Thymus (tissue), 11 donors: ENCODE measurements at regions not wholly inside any gene's neighbourhood (a gene's known extent, or its start where the extent isn't known, plus 50 kb on each side); places are given as distances from the start of the nearest gene placed in this dataset.

ENCODE experiments used
- DNase-seq, 9 donors: peaks; one replicate each; pipeline ENCODE4 v3.0.0-alpha.2; 2013; ENCODE audit warnings: low spot score in 9 of 9, low read depth in 6 of 9, missing footprints in 1 of 9
- H3K27ac ChIP-seq, 2 donors: one replicate each; pipeline ENCODE4 v1.5.1; 2013; ENCODE audit warnings: control low read depth in 1 of 2, low read depth in 1 of 2, low read length in 1 of 2, mild to moderate bottlenecking in 1 of 2, moderate library complexity in 1 of 2
- H3K27me3 ChIP-seq, 2 donors: one replicate each; pipeline ENCODE4 v1.5.1; 2013; ENCODE audit warnings: low read length in 1 of 2; ENCODE audit not compliant: control insufficient read depth in 2 of 2, insufficient read depth in 1 of 2
- H3K36me3 ChIP-seq, 2 donors: one replicate each; pipeline ENCODE4 v1.5.1; 2013; ENCODE audit warnings: low read length in 1 of 2, mild to moderate bottlenecking in 1 of 2, moderate library complexity in 1 of 2; ENCODE audit not compliant: control insufficient read depth in 2 of 2, insufficient read depth in 2 of 2
- H3K4me1 ChIP-seq, 2 donors: one replicate each; pipeline ENCODE4 v1.5.1; 2013; ENCODE audit warnings: low read length in 2 of 2; ENCODE audit not compliant: control insufficient read depth in 2 of 2, insufficient read depth in 2 of 2
- H3K4me3 ChIP-seq, 2 donors: one replicate each; pipeline ENCODE4 v1.5.1; 2013; ENCODE audit warnings: low read length in 2 of 2, control low read depth in 1 of 2, mild to moderate bottlenecking in 1 of 2
- H3K9me3 ChIP-seq, 2 donors: one replicate each; pipeline ENCODE4 v1.5.1; 2013; ENCODE audit warnings: low read length in 1 of 2, mild to moderate bottlenecking in 1 of 2; ENCODE audit not compliant: control insufficient read depth in 2 of 2, insufficient read depth in 1 of 2
- WGBS: extraction: QIAGEN DNeasy Blood & Tissue Kit; methylation state at CpG from one replicate; pipeline ENCODE4 v1.1.7; 2013; 5-methylcytosine and 5-hydroxymethylcytosine counted together
- donor health status: healthy.

DNA sequence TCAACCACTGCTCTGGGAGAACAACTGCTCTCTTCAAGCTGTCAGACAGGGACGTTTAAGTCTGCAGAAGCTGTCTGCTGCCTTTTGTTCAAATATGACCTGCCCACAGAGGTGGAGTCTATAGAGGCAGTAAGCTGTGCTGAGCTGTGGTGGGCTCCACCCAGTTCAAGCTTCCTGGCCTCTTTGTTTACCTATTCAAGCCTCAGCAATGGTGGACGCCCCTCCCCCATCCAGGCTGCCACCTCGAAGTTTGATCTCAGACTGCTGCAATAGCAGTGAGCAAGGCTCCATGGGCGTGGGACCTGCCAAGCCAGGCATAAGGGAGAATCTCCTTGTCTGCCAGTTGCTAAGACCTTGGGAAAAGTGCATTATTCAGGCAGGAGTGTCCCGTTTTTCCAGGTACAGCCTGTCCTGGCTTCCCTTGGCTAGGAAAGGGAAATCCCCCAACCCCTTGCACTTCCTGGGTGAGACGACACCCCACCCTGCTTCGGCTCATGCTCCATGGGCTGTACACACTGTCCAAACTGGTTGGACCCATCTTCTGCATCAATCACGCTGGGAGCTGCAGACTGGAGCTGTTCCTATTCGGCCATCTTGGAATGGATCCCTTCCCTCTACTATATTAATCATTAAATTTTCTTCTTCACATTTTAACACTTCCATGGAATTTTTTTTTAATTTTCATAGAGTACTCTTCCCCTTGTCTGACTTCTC, 167.0 kb upstream of the UBE2E2 start:
- Histone ChIP-seq H3K27ac (peak overlapping the region in 1 of 2 donors; percentile 50), H3K4me3 (no peak overlapping the region), H3K9me3 (no peaks in the 10 kb centered on the region), H3K4me1 (peaks cover 0 to 8% of the 10 kb centered on the region in 2 donors), H3K27me3 (no peaks in the 10 kb centered on the region), H3K36me3 (no peaks in the 10 kb centered on the region)
- peak in 7 of 9 donors; percentile 9 to 59 (median 24) for DNase-seq
- 83% methylated on average over 9 of the region's 9 CpGs for WGBS

- 30% methylated on average over 4 of the region's 4 CpGs for WGBS
- DNase-seq: no peak
Measured at GRCh38 chr3:23036728-23037127, 166.4 kb upstream of the UBE2E2 start.

DNA sequence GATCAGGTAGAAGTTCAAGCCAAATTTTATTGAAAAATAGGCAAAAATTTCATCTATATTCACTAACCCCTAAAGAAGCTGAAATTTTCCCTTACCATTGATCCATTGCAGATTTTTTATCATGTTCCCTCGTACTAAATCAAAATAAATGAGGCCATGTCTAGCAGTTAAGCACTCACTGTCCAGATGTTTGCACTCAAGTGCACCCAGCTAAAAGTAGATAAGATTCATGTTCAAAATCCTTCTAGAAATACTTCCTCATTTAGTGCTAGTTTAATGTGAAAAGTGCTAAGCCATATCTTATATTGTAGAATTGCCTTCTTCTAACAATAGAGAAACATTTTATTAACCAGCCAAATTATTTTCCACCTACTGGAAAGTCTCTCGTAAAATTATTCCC, 164.7 kb upstream of the UBE2E2 start:
- Histone ChIP-seq H3K9me3 (no peaks in the 10 kb centered on the region), H3K27me3 (no peaks in the 10 kb centered on the region), H3K36me3 (no peaks in the 10 kb centered on the region), H3K4me1 (peaks cover 0 to 8% of the 10 kb centered on the region in 2 donors), H3K4me3 (no peak overlapping the region), H3K27ac (no peak overlapping the region)
- WGBS: 53% methylated on average over 2 of the region's 2 CpGs
- DNase-seq: no peak

More at GRCh38 chr3:23036728-23037127, 166.4 kb upstream of the UBE2E2 start:
- no peaks in the 10 kb centered on the region for H3K9me3 ChIP-seq
- no peak overlapping the region for H3K4me3 ChIP-seq
- no peaks in the 10 kb centered on the region for H3K36me3 ChIP-seq
- no peaks in the 10 kb centered on the region for H3K27me3 ChIP-seq
- peaks cover 0 to 8% of the 10 kb centered on the region in 2 donors for H3K4me1 ChIP-seq
- no peak overlapping the region for H3K27ac ChIP-seq

DNA sequence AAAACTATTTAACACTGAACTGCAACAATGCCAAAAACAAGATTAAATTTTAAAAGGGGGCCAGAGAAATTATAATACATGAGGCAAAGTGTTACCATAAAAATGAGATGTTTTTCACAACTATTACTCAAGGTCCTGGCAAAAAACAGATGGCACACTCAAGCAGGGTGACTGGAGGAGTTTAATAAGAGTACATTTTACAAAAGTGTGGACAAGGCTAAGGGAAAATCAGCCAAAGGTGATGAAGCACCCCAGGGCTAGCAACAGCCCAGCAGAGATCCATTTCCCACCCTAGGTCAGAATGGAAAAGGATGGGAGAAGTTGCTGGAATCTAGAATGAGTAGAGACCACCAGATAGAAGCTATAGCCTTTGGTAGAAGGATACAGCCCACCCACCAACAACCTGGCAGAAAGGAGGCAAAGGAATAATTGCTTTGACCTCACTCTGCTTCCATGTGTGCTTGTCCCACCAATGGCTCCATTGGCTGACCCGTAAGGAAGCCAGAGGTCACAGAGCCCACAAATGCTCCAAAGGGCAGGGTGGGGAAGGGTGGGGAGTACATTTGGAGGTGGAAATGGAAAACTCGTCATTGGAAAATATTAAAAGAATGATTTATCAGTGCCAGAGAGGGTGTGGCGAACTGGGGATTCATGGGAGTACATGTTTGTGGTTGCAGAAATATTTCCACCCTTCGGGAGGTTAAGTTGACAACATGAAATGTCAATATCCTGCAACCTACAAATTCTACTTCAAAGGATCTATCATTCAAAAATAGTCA, 161.0 kb upstream of the UBE2E2 start:
- Histone ChIP-seq H3K9me3 (no peaks in the 10 kb centered on the region), H3K27ac (no peak overlapping the region), H3K27me3 (no peaks in the 10 kb centered on the region), H3K4me1 (no peaks in the 10 kb centered on the region), H3K36me3 (no peaks in the 10 kb centered on the region), H3K4me3 (no peak overlapping the region)
- 96% methylated on average over 4 of the region's 4 CpGs for WGBS
- no peak for DNase-seq

GRCh38 chr3:23044463-23044862, 158.7 kb upstream of the UBE2E2 start:
- no peaks in the 10 kb centered on the region for H3K36me3 ChIP-seq
- WGBS: 91% methylated on average over 1 of the region's 1 CpG

GRCh38 chr3:23046536-23046935, 156.6 kb upstream of the UBE2E2 start:
- no peak for DNase-seq
- WGBS: 94% methylated on average over 4 of the region's 4 CpGs
- Histone ChIP-seq H3K27ac (no peak overlapping the region), H3K27me3 (no peaks in the 10 kb centered on the region), H3K9me3 (no peaks in the 10 kb centered on the region), H3K4me3 (no peak overlapping the region), H3K36me3 (no peaks in the 10 kb centered on the region), H3K4me1 (no peaks in the 10 kb centered on the region)

More at GRCh38 chr3:23044463-23044862, 158.7 kb upstream of the UBE2E2 start:
- no peak for DNase-seq
- Histone ChIP-seq H3K27me3 (no peaks in the 10 kb centered on the region), H3K9me3 (no peaks in the 10 kb centered on the region), H3K4me1 (no peaks in the 10 kb centered on the region), H3K27ac (no peak overlapping the region), H3K4me3 (no peak overlapping the region)

GRCh38 chr3:23051240-23052140, 151.6 kb upstream of the UBE2E2 start:
- Histone ChIP-seq H3K27me3 (no peaks in the 10 kb centered on the region), H3K36me3 (no peaks in the 10 kb centered on the region), H3K27ac (no peak overlapping the region), H3K9me3 (no peaks in the 10 kb centered on the region), H3K4me3 (no peak overlapping the region), H3K4me1 (peaks cover 0 to 6% of the 10 kb centered on the region in 2 donors)
- no peak for DNase-seq
- 97% methylated on average over 4 of the region's 4 CpGs for WGBS

GRCh38 chr3:23052208-23052607, 150.9 kb upstream of the UBE2E2 start:
- no peak for DNase-seq
- H3K36me3 ChIP-seq: no peaks in the 10 kb centered on the region
- H3K4me3 ChIP-seq: no peak overlapping the region
- peaks cover 0 to 6% of the 10 kb centered on the region in 2 donors for H3K4me1 ChIP-seq
- WGBS: 98% methylated on average over 1 of the region's 1 CpG
- H3K9me3 ChIP-seq: no peaks in the 10 kb centered on the region
- H3K27me3 ChIP-seq: no peaks in the 10 kb centered on the region
- H3K27ac ChIP-seq: no peak overlapping the region
